GM12864 (cell line): ENCODE measurements at regions not wholly inside any gene's neighbourhood (a gene's known extent, or its start where the extent isn't known, plus 50 kb on each side); places are given as distances from the start of the nearest gene placed in this dataset.

ENCODE experiments used
- DNase-seq: peaks from one replicate; pipeline ENCODE4 v3.0.0-alpha.2; 2011; ENCODE audit warnings: low read depth
- H3K4me3 ChIP-seq: 2 replicates; pipeline ENCODE4 v1.5.1; 2011; ENCODE audit warnings: mild to moderate bottlenecking, low read depth, low read length, control low read depth
- TF ChIP-seq, protein P1 (sequence below): IDR thresholded peaks from 2 replicates; pipeline ENCODE4 v1.5.1; 2011; ENCODE audit warnings: low read depth, mild to moderate bottlenecking, moderate library complexity, low read length, control low read depth, inconsistent platforms; ENCODE audit errors: missing control alignments

DNA sequence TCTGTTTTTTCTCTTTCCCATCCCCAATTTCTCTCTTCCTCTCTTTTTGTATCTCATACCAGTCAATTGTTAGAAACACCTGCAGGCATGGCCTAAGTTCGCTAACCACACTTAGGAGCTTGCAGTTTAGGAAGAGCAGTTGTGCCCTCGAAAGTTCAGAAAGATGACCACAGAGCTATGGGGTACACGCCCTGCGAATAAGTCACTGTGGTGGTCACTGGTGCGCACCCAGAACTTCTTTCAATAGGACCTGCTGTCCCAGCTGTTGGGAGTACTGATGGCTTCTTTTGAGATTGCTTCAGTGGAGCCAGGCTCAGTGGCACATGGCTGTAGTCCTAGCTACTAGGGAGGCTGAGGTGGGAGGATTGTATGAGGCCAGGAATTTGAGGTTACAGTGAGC lies 362.8 kb upstream of the TMTC1 start:
- H3K4me3 ChIP-seq: no peak overlapping the region
- no peak for DNase-seq
- TF ChIP-seq, protein P1, sequence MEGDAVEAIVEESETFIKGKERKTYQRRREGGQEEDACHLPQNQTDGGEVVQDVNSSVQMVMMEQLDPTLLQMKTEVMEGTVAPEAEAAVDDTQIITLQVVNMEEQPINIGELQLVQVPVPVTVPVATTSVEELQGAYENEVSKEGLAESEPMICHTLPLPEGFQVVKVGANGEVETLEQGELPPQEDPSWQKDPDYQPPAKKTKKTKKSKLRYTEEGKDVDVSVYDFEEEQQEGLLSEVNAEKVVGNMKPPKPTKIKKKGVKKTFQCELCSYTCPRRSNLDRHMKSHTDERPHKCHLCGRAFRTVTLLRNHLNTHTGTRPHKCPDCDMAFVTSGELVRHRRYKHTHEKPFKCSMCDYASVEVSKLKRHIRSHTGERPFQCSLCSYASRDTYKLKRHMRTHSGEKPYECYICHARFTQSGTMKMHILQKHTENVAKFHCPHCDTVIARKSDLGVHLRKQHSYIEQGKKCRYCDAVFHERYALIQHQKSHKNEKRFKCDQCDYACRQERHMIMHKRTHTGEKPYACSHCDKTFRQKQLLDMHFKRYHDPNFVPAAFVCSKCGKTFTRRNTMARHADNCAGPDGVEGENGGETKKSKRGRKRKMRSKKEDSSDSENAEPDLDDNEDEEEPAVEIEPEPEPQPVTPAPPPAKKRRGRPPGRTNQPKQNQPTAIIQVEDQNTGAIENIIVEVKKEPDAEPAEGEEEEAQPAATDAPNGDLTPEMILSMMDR: no peak

- TF ChIP-seq, protein P1: no peak
- no peak overlapping the region for H3K4me3 ChIP-seq
- no peak for DNase-seq
Measured at GRCh38 chr12:30145684-30146032, 361.9 kb upstream of the TMTC1 start.

GRCh38 chr12:30144777-30145683 lies 361.3 kb upstream of the TMTC1 start:
- no peak for DNase-seq
- TF ChIP-seq, protein P1: no peak
- no peak overlapping the region for H3K4me3 ChIP-seq

DNA sequence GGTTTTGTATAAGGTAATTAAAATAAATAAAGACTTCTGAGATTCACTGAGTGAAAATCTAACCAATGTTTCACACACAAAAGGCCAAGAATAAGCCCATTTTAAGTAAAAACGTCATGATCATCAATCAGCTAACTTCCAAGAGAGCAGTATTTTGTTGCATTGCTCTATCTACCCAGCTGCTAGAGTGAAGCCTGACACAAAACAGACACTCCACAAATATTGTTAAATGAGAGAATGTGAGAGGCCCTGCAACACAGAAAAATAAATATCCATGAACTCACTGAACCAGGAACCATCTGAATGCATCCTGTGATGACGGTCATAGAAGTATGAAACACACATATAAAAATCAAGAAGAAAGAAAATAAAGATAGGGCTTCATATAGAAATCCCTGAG lies 358.6 kb upstream of the TMTC1 start:
- DNase-seq: no peak
- no peak overlapping the region for H3K4me3 ChIP-seq
- TF ChIP-seq, protein P1: no peak

GRCh38 chr12:30138483-30138882 lies 354.7 kb upstream of the TMTC1 start:
- no peak overlapping the region for H3K4me3 ChIP-seq
- DNase-seq: no peak
- TF ChIP-seq, protein P1: no peak

DNA sequence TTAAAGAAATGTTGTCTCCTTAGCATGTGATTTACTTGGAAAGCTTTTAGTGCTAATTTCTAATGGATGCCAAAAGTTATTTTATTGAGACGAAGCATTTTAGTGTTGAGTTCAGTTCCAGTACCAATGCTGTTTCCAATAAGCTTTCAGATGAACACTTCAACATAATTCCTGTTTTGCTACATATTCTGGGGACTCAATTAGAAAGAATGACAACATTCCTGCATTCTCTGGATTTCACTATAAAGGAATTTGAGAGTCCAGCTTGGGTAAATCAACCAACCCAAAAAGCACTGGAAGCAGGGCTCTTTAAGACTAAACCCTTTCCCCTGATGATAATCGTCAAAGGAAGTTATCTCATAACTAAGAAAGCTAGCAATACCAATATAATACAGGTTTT lies 353.0 kb upstream of the TMTC1 start:
- no peak overlapping the region for H3K4me3 ChIP-seq
- DNase-seq: no peak
- TF ChIP-seq, protein P1: no peak

DNA sequence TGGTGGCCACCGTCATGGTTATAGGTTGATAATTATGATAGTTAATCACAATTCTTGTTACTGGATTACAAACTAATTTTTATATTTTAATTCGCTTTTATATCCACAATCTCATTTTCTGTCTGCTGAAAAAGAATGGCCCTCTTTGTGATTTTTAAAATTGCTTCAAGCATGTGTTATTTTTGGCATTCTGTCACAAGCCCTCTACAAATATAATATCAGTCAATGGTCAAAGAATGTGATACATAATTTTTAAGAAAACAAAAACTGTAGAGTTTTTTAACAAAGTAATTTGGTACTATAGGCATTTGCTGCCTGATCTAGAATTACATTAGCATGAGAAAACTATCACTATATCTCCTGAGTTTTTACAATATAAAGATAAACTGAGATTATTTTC lies 352.0 kb upstream of the TMTC1 start:
- H3K4me3 ChIP-seq: no peak overlapping the region
- TF ChIP-seq, protein P1: no peak
- no peak for DNase-seq
